Transverse colon (tissue), 4 donors: ENCODE measurements at regions not wholly inside any gene's neighbourhood (a gene's known extent, or its start where the extent isn't known, plus 50 kb on each side); places are given as distances from the start of the nearest gene placed in this dataset.

Source experiments
- DNase-seq: peaks from one replicate; pipeline ENCODE4 v3.0.0-alpha.2; 2019
- H3K27ac ChIP-seq, 4 donors: fragments of 200-600 bp; sonication (generic); 2 replicates each; pipeline ENCODE4 v1.5.1; 2016 to 2018; ENCODE audit warnings: inconsistent platforms in 4 of 4
- H3K27me3 ChIP-seq: fragments of 200-600 bp; sonication (generic); 2 replicates; pipeline ENCODE4 v1.5.1; 2017; ENCODE audit warnings: inconsistent platforms
- H3K36me3 ChIP-seq, 4 donors: fragments of 200-600 bp; sonication (generic); 2 replicates each; pipeline ENCODE4 v1.5.1; 2017 to 2019; ENCODE audit warnings: inconsistent platforms in 4 of 4
- H3K4me1 ChIP-seq, 4 donors: fragments of 200-600 bp; sonication (generic); 2 replicates each; pipeline ENCODE4 v1.5.1; 2017 to 2020; ENCODE audit warnings: inconsistent platforms in 4 of 4
- H3K4me3 ChIP-seq, 4 donors: fragments of 200-600 bp; sonication (generic); 1 replicate in 1 of 4; 2 replicates in 3 of 4; pipeline versions ENCODE4 v1.5.1 to v1.6.1; 2017 to 2019; ENCODE audit warnings: inconsistent platforms in 4 of 4
- H3K9me3 ChIP-seq, 2 donors: fragments of 200-600 bp; sonication (generic); 2 replicates each; pipeline ENCODE4 v1.5.1; 2017 to 2019; ENCODE audit warnings: inconsistent platforms in 2 of 2
- CTCF ChIP-seq, 5 experiments: fragments of 200-600 bp in 3 of 5; fragments of 450-650 bp in 2 of 5; sonication (generic) in 3 of 5; IDR thresholded peaks; 1 replicate in 2 of 5; 2 replicates in 3 of 5; pipeline ENCODE4 v1.5.1; 2016 to 2017; ENCODE audit warnings: antibody characterized with exemption in 5 of 5, inconsistent platforms in 3 of 5, mild to moderate bottlenecking in 2 of 5, moderate library complexity in 1 of 5
- EP300 ChIP-seq: sonication (generic); formaldehyde crosslinking; IDR thresholded peaks from one replicate; pipeline ENCODE4 v1.6.1; 2017; ENCODE audit warnings: antibody characterized with exemption, low read depth
- POLR2A ChIP-seq: fragments of 450-650 bp; IDR thresholded peaks from one replicate; pipeline ENCODE4 v1.6.1; 2016; ENCODE audit warnings: antibody characterized with exemption, mild to moderate bottlenecking, moderate library complexity
- POLR2AphosphoS5 ChIP-seq, 3 donors: sonication (generic); formaldehyde crosslinking; IDR thresholded peaks; one replicate each; pipeline ENCODE4 v1.6.1; 2016; ENCODE audit warnings: antibody characterized with exemption in 3 of 3
- WGBS, 2 donors: methylation state at CpG; one replicate each; pipeline ENCODE4 v1.1.5; 2018; ENCODE audit warnings: low coverage in 1 of 2; 5-methylcytosine and 5-hydroxymethylcytosine counted together
- in situ Hi-C, 4 donors: fragments of 200-750 bp; cut with MboI; loops; one replicate each; pipeline versions ENCODE4 v1.15.0 to v1.15.1; 2017; ENCODE audit warnings: low sequenced_read_pairs in 3 of 4, low pct_ligation_motif_present in 1 of 4, low pct_unique_long_range_greater_than_20kb in 1 of 4
- intact Hi-C: fragments of 100-400 bp; cut with DNase I; formaldehyde crosslinking; loops from one replicate; pipeline ENCODE4 v1.15.1; 2023; ENCODE audit warnings: low total_unique reads

GRCh38 chrX:482702-483203 is 96.0 kb upstream of the PPP2R3B start:
- in situ Hi-C loops, result no loop called here
- no peak for DNase-seq
- no peak for TF ChIP-seq POLR2AphosphoS5 (IDR thresholded peaks at IDR 0.05)
- no peak for TF ChIP-seq POLR2A
- TF ChIP-seq EP300, result no peak
- no peak for TF ChIP-seq CTCF (IDR thresholded peaks at IDR 0.05)
- Histone ChIP-seq H3K36me3 (no peaks in the 10 kb centered on the region), H3K27ac (no peak overlapping the region), H3K27me3 (no peaks in the 10 kb centered on the region), H3K4me1 (no peaks in the 10 kb centered on the region), H3K9me3 (no peaks in the 10 kb centered on the region), H3K4me3 (no peak overlapping the region)
- intact Hi-C loops, result no loop called here
- WGBS, 2 donors, result 78 to 90% methylated on average over 18 to 23 of the region's 23 CpGs

DNA sequence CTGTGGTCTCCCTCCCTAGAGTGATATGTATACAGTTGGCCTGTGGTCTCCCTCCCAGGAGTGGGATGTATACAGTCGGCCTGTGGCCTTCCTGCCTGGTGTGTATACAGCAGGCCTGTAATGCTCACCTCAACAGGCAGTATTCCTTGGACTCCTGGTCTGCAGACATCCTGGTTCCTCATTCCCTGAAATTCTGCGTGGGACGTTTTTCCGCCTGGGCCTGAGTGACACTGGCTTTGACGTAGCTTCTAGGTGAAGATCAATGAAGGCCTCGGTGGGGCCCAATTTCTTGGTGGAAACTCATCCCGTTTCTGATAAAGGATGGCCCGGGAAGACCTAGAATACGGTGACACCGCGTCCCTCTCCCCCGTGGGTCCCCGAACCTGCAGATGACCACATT is 98.7 kb upstream of the PPP2R3B start:
- no peaks in the 10 kb centered on the region for H3K36me3 ChIP-seq
- no peak overlapping the region for H3K4me3 ChIP-seq
- H3K9me3 ChIP-seq, result no peaks in the 10 kb centered on the region
- no peaks in the 10 kb centered on the region for H3K27me3 ChIP-seq
- no peak for DNase-seq
- WGBS, 2 donors, result 90 to 94% methylated on average over 2 to 13 of the region's 13 CpGs
- TF ChIP-seq CTCF (IDR thresholded peaks at IDR 0.05), result no peak
- no peak for TF ChIP-seq EP300
- TF ChIP-seq POLR2AphosphoS5 (IDR thresholded peaks at IDR 0.05), result no peak
- no peak for TF ChIP-seq POLR2A
- intact Hi-C loops, result no loop called here
- no peaks in the 10 kb centered on the region for H3K4me1 ChIP-seq
- in situ Hi-C loops, result no loop called here
- no peak overlapping the region for H3K27ac ChIP-seq

DNA sequence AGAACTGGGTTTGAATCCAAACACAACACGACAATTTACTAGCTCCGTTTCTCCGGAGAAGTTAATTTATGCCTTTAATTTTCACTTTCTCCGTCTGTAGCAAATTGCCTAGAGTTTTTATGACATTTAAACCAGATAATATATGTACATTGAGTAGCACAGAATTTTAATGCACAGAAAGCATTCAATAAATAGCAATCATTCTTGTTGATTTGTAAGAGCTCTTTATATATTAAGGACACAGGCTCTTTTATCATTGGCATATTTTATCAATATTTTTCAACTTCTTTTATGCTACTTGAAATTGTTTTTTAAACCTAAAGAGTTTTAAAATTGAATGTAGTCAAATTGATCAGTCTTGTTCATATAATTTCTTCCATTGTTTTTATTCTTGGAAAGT is 99.6 kb upstream of the PPP2R3B start:
- Histone ChIP-seq H3K4me3 (no peak overlapping the region), H3K27ac (no peak overlapping the region), H3K4me1 (no peaks in the 10 kb centered on the region), H3K27me3 (no peaks in the 10 kb centered on the region), H3K36me3 (no peaks in the 10 kb centered on the region), H3K9me3 (no peaks in the 10 kb centered on the region)
- TF ChIP-seq POLR2AphosphoS5 (IDR thresholded peaks at IDR 0.05), result no peak
- no peak for TF ChIP-seq CTCF (IDR thresholded peaks at IDR 0.05)
- no peak for TF ChIP-seq POLR2A
- no peak for TF ChIP-seq EP300
- WGBS, 2 donors, result 88 to 91% methylated on average over 4 of the region's 4 CpGs
- intact Hi-C loops (no loop called here), in situ Hi-C loops (no loop called here)
- no peak for DNase-seq

- in situ Hi-C loops, result no loop called here
- intact Hi-C loops, result no loop called here
Measured at GRCh38 chrX:487836-488235, 101.1 kb upstream of the PPP2R3B start.

GRCh38 chrX:489820-490219 is 103.1 kb upstream of the PPP2R3B start:
- Histone ChIP-seq H3K4me1 (no peaks in the 10 kb centered on the region), H3K27ac (no peak overlapping the region), H3K36me3 (no peaks in the 10 kb centered on the region), H3K9me3 (no peaks in the 10 kb centered on the region), H3K27me3 (no peaks in the 10 kb centered on the region), H3K4me3 (no peak overlapping the region)
- intact Hi-C loops (no loop called here), in situ Hi-C loops (no loop called here)
- no peak for DNase-seq
- TF ChIP-seq EP300, result no peak
- TF ChIP-seq POLR2AphosphoS5 (IDR thresholded peaks at IDR 0.05), result no peak
- TF ChIP-seq CTCF (IDR thresholded peaks at IDR 0.05), result no peak
- TF ChIP-seq POLR2A, result no peak
- WGBS, 2 donors, result 87 to 100% methylated on average over 1 to 12 of the region's 12 CpGs

More at GRCh38 chrX:487836-488235, 101.1 kb upstream of the PPP2R3B start:
- TF ChIP-seq POLR2AphosphoS5 (IDR thresholded peaks at IDR 0.05), result no peak
- TF ChIP-seq POLR2A, result no peak
- no peaks in the 10 kb centered on the region for H3K36me3 ChIP-seq
- no peak overlapping the region for H3K4me3 ChIP-seq
- DNase-seq, result no peak
- no peak overlapping the region for H3K27ac ChIP-seq
- 58 to 71% methylated on average over 1 of the region's 1 CpG for WGBS, 2 donors
- no peaks in the 10 kb centered on the region for H3K9me3 ChIP-seq
- H3K27me3 ChIP-seq, result no peaks in the 10 kb centered on the region
- no peaks in the 10 kb centered on the region for H3K4me1 ChIP-seq
